GM10248 (cell line): ENCODE measurements at regions not wholly inside any gene's neighbourhood (a gene's known extent, or its start where the extent isn't known, plus 50 kb on each side); places are given as distances from the start of the nearest gene placed in this dataset.

ENCODE experiments used
- CTCF ChIA-PET: fragments of 300-600 bp; sonication (Branson Sonifier 250); formaldehyde crosslinking; extraction: SDS; loops from one replicate; lab custom pipeline; 2021; ENCODE audit warnings: antibody characterized with exemption; lab: Yijun Ruan, JAX
- POLR2A ChIA-PET: fragments of 350-650 bp; sonication (Branson Sonifier 250); formaldehyde crosslinking; extraction: SDS; loops from one replicate; lab custom pipeline; 2020; ENCODE audit warnings: antibody characterized with exemption; lab: Yijun Ruan, JAX
- DNase-seq: peaks from one replicate; pipeline ENCODE4 v3.0.0; 2012; ENCODE audit errors: extremely low spot score
- TF ChIP-seq, protein P1 (sequence below): IDR thresholded peaks from 2 replicates; pipeline ENCODE4 v1.5.1; 2012; ENCODE audit warnings: mild to moderate bottlenecking, low read depth; ENCODE audit errors: extremely low read depth, missing control alignments, control extremely low read depth

DNA sequence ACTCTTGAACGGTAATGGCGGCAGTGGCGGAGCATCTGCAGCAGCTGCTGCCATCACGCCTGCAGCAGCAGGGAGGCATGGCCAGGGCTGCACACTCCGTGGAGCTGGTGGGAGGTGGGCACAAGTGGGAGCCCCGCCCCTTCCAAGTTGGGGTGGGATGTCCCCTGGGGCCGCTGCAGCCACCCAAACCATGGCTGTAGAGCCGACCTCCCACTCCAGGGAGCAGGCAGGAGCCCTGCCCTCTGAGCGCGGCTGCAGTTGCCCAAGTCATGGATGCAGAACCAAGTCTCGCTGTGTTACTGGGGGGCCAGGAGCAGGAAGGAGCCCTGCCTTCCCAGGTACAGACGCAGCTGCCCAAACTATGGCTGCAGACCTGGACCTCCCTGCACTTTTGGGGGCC is 215.3 kb upstream of the VLDLR start:
- TF ChIP-seq, protein P1, sequence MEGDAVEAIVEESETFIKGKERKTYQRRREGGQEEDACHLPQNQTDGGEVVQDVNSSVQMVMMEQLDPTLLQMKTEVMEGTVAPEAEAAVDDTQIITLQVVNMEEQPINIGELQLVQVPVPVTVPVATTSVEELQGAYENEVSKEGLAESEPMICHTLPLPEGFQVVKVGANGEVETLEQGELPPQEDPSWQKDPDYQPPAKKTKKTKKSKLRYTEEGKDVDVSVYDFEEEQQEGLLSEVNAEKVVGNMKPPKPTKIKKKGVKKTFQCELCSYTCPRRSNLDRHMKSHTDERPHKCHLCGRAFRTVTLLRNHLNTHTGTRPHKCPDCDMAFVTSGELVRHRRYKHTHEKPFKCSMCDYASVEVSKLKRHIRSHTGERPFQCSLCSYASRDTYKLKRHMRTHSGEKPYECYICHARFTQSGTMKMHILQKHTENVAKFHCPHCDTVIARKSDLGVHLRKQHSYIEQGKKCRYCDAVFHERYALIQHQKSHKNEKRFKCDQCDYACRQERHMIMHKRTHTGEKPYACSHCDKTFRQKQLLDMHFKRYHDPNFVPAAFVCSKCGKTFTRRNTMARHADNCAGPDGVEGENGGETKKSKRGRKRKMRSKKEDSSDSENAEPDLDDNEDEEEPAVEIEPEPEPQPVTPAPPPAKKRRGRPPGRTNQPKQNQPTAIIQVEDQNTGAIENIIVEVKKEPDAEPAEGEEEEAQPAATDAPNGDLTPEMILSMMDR = no peak
- ChIA-PET POLR2A (no interaction called here), CTCF (interaction anchor here (0.7 to 1.5 kb wide), 2 partner anchors 11 to 66 kb away, joined by 3 to 4 read pairs; no protein-coding TSS in a partner anchor)
- no peak for DNase-seq

DNA sequence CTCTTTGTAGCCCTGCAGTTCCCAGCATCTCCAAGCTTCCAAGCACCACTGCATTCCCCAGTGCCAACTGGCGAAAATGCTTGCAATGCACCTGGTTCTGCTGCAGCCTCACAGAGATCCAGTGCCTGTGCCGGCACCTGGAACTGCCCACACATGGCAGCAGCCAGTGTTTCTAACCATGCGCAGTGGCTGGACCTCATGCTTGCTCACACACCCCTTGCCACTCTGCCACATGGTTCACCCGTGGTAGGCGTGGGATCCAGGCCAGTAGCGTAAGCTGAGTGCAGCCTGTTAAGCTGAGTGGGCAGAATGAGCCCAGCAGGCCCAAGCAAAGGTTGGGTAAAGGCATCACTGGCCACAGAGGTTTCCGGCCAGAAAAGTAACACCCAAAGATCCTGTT is 214.1 kb upstream of the VLDLR start:
- TF ChIP-seq, protein P1 = no peak

DNA sequence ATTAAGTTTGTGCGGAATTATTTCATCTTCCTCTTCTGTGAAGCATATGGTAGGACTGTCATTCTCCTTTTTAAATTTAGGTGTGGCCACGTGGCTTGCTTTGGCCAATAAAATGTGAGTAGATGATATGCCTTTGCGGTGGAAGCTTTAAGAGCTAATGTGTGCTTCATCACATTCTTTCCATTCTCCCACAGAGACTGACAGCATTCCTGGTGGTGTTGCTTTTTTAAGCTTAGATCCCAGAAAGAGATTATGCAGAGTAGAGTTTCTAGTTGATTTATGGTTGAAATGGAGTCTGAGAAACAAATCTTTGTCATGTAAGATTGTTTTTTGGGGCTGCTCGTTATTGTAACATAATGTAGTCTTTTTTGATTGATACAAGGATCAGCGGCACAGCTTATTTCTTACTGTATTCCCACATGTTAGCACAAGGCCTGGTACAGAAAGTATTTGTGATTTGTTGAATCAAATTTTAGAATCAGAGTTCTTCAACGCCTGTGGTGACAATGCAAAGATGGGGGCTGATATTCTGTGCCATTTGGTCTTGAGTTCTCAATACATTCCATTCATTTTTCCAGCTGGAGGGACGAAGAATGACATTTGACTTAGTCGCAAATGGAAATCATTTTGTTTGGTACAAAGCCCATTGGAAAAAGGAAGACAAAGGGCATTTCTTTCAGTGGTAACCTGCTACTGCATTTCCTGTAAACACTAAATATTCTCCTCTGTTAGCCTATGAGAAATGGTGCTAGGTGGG is 209.9 kb upstream of the VLDLR start:
- ChIA-PET CTCF (no interaction called here), POLR2A (no interaction called here)
- TF ChIP-seq, protein P1 = no peak
- DNase-seq = no peak

More for the DNA sequence above, 214.1 kb upstream of the VLDLR start:
- CTCF ChIA-PET = interaction anchor here (1.5 kb wide), 1 partner anchor 10 kb away, joined by 4 read pairs; no protein-coding TSS in a partner anchor
- DNase-seq = no peak
- POLR2A ChIA-PET = no interaction called here

DNA sequence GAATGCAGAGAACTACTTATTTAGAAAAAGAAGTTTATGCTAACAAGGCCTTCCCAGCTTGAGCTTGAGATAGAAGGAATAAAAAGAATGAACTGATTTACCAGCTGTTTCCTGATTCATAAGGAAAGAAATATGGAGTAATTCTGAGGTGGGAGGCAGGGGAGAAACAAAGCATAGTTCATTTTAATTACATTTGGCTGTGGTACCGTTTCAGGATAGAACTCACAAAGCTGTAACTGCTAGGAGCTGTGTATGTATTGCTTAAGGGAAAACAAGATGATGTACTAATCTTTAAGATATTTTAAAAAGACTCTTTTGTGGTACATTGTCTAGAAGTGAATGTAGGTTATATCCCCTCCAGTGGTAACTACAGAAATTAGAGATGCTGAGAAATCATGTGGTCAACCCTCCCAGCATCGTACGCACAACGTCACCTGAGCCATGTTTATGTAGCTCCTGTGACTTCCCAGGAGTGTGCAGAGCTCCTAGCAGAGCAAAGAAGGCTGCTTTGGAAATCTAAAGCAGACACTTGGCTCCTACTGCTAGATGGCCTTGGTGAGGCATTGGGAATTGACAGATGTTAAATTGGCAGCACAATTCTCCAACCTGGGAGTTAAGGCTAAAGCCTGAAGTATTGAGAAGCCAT is 208.3 kb upstream of the VLDLR start:
- CTCF ChIA-PET = no interaction called here
- no peak for DNase-seq
- TF ChIP-seq, protein P1 = no peak
- POLR2A ChIA-PET = no interaction called here

DNA sequence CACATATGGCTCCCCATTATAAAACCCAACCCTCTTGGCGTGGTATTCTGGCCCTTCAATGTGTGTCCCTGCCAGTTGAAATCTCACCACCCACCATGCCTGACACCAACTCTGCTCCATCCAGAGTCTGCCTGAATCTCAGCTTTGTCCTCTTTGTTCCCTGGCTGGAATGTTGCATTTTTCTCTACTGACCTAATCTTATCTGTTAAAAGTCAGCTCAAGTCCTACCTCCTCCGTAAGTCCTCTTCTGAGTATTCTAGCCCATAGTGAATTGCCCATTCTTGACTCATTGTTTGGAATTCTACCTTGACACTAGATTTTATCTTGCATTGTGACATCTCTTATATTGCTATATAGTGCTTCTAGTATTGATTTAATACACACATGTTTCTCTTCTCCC is 207.1 kb upstream of the VLDLR start:
- POLR2A ChIA-PET = no interaction called here
- TF ChIP-seq, protein P1 = no peak
- DNase-seq = no peak
- CTCF ChIA-PET = no interaction called here

DNA sequence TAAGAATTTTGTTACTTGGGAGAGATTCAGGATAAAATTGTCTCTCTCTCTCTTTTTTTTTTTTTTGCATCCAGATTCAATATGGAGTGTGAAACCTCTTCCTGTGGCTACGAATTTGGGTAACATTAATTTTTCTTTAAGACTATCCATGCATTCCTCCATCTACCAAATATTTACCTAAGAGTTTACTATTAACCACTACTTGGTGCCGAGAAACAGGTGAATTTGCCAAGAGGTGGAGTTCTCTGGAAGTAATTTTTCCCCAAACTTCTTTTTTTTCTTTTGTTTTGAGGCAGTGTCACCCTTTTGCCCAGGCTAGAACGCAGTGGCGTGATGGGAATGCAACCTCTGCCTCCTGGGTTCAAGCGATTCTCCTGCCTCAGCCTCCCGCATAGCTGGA is 206.3 kb upstream of the VLDLR start:
- TF ChIP-seq, protein P1 = no peak
- ChIA-PET POLR2A (no interaction called here), CTCF (no interaction called here)
- DNase-seq = no peak
